IMR-90 (cell line): ENCODE measurements at regions not wholly inside any gene's neighbourhood (a gene's known extent, or its start where the extent isn't known, plus 50 kb on each side); places are given as distances from the start of the nearest gene placed in this dataset.

ENCODE experiments used
- CEBPB ChIP-seq: IDR thresholded peaks from 2 replicates; pipeline ENCODE4 v1.6.1; 2012; ENCODE audit warnings: low read depth, low read length, improper control_type of control experiment
- CTCF ChIP-seq: conservative IDR thresholded peaks from 2 replicates; pipeline ENCODE4 v1.5.1; 2012; ENCODE audit warnings: mild to moderate bottlenecking, low read depth, low read length, improper control_type of control experiment
- FOS ChIP-seq: fragments of 150-350 bp; IDR thresholded peaks from 2 replicates; pipeline ENCODE4 v1.6.1; 2016; ENCODE audit warnings: low read depth, low read length
- MAZ ChIP-seq: IDR thresholded peaks from 2 replicates; pipeline ENCODE4 v1.6.1; 2012; ENCODE audit warnings: low read depth, mild to moderate bottlenecking, low read length, improper control_type of control experiment, moderate library complexity, borderline replicate concordance
- MXI1 ChIP-seq: IDR thresholded peaks from 2 replicates; pipeline ENCODE4 v1.6.1; 2012; ENCODE audit warnings: low read depth, mild to moderate bottlenecking, low read length, moderate library complexity, borderline replicate concordance
- POLR2A ChIP-seq: IDR thresholded peaks from 2 replicates; pipeline ENCODE4 v1.6.1; 2012; ENCODE audit warnings: mild to moderate bottlenecking, low read depth, low read length
- RAD21 ChIP-seq: IDR thresholded peaks from 2 replicates; pipeline ENCODE4 v1.6.1; 2012; ENCODE audit warnings: low read length, improper control_type of control experiment
- RFX5 ChIP-seq: IDR thresholded peaks from 2 replicates; pipeline ENCODE4 v1.8.0; 2012; ENCODE audit warnings: low read depth, mild to moderate bottlenecking, low read length, moderate library complexity
- SMC3 ChIP-seq: fragments of 150-350 bp; IDR thresholded peaks from 2 replicates; pipeline ENCODE4 v1.6.1; 2016; ENCODE audit warnings: low read depth, mild to moderate bottlenecking, antibody characterized with exemption, low read length, moderate library complexity
- USF2 ChIP-seq: fragments of 150-350 bp; IDR thresholded peaks from 2 replicates; pipeline ENCODE4 v1.6.1; 2017; ENCODE audit warnings: mild to moderate bottlenecking, antibody characterized with exemption, low read length, low read depth

- TF ChIP-seq SMC3 (no peak), POLR2A (no peak), CTCF (no peak), MAZ (no peak), RAD21 (no peak), RFX5 (no peak), CEBPB (no peak), MXI1 (no peak), FOS (no peak), USF2 (no peak)
These were observed 113.5 kb upstream of the IGLL5 start for GRCh38 chr22:22773979-22774604.
